NB4 (cell line): ENCODE measurements at regions not wholly inside any gene's neighbourhood (a gene's known extent, or its start where the extent isn't known, plus 50 kb on each side); places are given as distances from the start of the nearest gene placed in this dataset.

Experiments
- DNase-seq: peaks from one replicate; pipeline ENCODE4 v3.0.0; 2010; ENCODE audit warnings: low read depth
- H3K4me3 ChIP-seq: one replicate; pipeline ENCODE4 v1.5.1; 2011; ENCODE audit warnings: mild to moderate bottlenecking, low read depth, low read length, moderate library complexity
- MYC ChIP-seq: IDR thresholded peaks from 2 replicates; pipeline ENCODE4 v1.6.1; 2011; ENCODE audit warnings: low read depth, low read length
- POLR2A ChIP-seq: IDR thresholded peaks from 2 replicates; pipeline ENCODE4 v1.6.1; 2011; ENCODE audit warnings: mild to moderate bottlenecking; ENCODE audit not compliant: insufficient read length; ENCODE audit errors: extremely low read depth
- TF ChIP-seq, protein P1 (sequence below): IDR thresholded peaks from 2 replicates; pipeline ENCODE4 v1.6.1; 2011; ENCODE audit warnings: low read depth, low read length
- TF ChIP-seq, protein P2 (sequence below): IDR thresholded peaks from one replicate; pipeline ENCODE4 v1.5.1; 2012; ENCODE audit warnings: low read depth, low read length

DNA sequence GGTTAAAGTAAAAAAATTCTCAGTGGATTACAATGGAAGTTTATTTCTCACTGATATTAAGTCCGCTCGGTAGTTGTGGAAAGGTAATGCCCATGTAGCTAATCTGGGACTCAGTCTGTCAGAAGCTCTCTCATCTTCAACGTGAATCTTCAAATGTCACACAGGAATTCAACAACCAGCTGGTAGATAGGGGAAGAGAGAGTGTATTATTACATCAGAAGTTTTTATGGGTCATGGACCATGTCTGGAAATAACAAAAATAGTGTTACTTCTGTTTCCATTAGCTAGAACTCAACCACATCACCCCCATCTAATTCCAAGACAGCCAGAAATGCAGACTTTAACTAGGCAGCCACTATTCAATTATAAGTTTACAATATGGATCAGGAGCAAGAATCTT is 506.1 kb upstream of the HTR2C start:
- H3K4me3 ChIP-seq, result no peak overlapping the region
- no peak for DNase-seq
- TF ChIP-seq MYC (no peak), POLR2A (no peak)
- TF ChIP-seq, protein P1, sequence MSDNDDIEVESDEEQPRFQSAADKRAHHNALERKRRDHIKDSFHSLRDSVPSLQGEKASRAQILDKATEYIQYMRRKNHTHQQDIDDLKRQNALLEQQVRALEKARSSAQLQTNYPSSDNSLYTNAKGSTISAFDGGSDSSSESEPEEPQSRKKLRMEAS, result no peak
- TF ChIP-seq, protein P2, sequence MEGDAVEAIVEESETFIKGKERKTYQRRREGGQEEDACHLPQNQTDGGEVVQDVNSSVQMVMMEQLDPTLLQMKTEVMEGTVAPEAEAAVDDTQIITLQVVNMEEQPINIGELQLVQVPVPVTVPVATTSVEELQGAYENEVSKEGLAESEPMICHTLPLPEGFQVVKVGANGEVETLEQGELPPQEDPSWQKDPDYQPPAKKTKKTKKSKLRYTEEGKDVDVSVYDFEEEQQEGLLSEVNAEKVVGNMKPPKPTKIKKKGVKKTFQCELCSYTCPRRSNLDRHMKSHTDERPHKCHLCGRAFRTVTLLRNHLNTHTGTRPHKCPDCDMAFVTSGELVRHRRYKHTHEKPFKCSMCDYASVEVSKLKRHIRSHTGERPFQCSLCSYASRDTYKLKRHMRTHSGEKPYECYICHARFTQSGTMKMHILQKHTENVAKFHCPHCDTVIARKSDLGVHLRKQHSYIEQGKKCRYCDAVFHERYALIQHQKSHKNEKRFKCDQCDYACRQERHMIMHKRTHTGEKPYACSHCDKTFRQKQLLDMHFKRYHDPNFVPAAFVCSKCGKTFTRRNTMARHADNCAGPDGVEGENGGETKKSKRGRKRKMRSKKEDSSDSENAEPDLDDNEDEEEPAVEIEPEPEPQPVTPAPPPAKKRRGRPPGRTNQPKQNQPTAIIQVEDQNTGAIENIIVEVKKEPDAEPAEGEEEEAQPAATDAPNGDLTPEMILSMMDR, result no peak

DNA sequence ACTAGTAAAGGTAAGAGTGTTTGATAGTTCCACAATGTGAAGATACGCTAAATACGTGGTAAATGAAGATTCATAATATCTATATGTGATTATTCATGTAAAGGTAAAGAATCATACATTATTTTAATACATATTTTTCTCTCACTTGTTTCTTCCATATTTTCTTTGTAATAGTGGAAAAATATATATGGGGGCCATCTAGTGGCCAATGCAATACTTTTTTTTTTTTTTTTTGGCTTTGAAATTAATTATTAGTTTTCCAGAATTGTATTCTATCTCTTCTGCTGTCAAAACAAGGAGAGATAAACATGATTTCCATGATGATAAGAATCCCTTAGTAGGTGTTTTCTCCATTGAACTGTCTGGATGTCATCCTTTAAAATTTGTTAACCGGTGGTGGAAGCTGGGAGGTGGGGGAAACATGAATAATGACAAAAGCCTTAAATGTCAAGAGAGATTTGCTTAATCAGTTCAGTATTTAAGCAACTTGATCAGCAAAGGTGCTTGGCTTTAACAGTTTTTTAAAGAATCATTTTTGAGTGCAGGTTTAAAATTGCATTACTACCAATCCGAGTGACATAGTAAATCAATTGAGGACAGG is 508.7 kb upstream of the HTR2C start:
- TF ChIP-seq, protein P1, result no peak
- TF ChIP-seq MYC, result no peak
- TF ChIP-seq, protein P2, result no peak
- TF ChIP-seq POLR2A, result no peak
- no peak for DNase-seq
- H3K4me3 ChIP-seq, result no peak overlapping the region

DNA sequence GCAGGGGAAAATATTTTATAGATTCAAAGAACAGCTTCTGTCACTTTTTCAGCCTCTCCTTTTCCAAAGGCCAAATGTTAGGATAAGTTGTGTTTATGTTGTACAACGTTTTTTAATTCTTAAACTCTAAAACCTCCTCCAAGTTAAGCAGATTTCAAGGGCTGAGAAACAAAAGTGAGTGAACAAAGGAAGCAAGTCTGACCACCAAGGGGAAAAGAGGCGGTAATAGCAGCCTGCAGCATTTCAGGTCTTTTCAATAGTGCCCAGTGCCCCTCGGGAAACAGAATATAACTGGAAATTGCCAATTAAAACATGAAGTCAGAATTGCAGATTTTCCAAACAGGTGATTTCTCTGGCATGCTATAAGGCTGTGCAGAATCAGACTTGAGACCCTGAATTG is 510.0 kb upstream of the HTR2C start:
- DNase-seq, result no peak
- no peak overlapping the region for H3K4me3 ChIP-seq
- TF ChIP-seq, protein P2, result no peak
- no peak for TF ChIP-seq MYC

DNA sequence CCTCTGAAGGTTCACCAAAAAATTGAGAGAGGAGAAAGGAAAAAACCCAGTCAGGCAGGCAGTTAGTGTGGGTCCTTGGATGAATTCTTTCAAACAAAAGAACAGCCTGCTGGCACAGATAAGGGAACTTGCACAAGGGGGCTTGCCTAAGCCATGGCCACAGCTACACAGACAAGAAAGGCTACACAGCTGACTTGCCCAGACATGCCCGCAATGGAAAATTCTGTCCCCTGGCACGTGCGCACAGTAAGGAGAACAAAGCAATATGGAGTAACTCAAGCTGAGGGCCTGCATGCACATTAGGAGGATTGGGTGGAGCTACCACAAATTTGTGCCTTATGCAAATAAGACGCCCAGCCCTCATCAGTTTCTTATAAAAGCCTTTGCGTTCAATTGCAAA is 512.5 kb upstream of the HTR2C start:
- DNase-seq, result no peak
- TF ChIP-seq, protein P1, result no peak
- TF ChIP-seq POLR2A (no peak), MYC (no peak)
- TF ChIP-seq, protein P2, result no peak
- H3K4me3 ChIP-seq, result no peak overlapping the region

DNA sequence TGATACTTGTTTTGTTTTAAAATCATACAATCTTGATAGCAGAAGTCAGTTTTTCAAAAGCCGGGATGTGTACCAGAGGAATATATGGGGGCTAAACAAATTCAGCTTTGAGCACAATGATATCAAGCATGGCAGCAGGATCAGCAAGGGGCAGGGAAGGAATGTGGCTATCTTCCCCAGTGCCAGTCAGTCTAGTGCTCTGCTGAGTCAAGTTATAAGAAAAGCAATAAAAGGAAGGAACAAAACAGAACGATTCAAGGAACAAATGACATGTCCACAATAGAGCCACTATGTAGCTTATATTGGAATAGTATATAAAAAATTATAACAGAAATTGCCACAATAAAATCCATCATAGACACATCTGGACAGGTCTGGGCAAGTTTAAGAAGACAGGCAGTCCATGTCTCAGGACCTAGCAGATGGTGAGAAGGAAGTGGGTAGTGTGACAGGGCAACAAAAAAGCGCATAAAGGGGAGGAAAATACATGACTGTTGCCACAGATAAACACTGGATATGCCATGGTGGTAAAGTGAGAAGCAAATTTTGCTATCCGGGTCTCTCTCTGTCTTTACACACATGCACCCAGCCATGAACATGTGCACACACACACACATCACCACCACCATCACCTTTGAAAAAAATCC is 518.2 kb upstream of the HTR2C start:
- TF ChIP-seq MYC, result no peak
- TF ChIP-seq, protein P2, result no peak
- TF ChIP-seq, protein P1, result no peak
- no peak for TF ChIP-seq POLR2A

DNA sequence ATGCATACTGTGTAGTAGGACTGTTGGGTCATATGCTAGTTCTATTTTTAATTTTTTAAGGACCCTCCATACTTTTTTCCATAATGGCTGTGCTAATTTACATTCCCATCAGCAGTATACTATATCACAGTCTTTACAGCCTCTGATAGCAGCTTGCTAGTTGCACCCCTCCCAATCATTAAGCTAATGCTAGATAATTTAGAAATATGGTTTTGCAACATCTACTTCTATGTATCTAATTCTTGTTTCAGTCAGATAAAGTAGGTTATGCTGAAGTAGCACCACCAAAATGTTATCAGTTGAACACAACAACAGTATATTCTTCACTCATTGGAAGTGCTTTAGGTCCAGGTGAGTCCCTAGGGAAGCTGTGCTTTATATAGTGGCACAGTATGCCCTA is 522.7 kb upstream of the HTR2C start:
- DNase-seq, result no peak
- TF ChIP-seq, protein P1, result no peak
- TF ChIP-seq, protein P2, result no peak
- no peak for TF ChIP-seq MYC
- TF ChIP-seq POLR2A, result no peak
- no peak overlapping the region for H3K4me3 ChIP-seq

More for the DNA sequence above, 518.2 kb upstream of the HTR2C start:
- DNase-seq, result no peak
- no peak overlapping the region for H3K4me3 ChIP-seq
